HEK293T (cell line): ENCODE measurements at regions not wholly inside any gene's neighbourhood (a gene's known extent, or its start where the extent isn't known, plus 50 kb on each side); places are given as distances from the start of the nearest gene placed in this dataset.

Source experiments
- CTBP1 ChIP-seq: fragments of 450-650 bp; IDR thresholded peaks from 2 replicates; pipeline ENCODE4 v1.6.1; 2016; ENCODE audit warnings: borderline replicate concordance
- FOXA1 ChIP-seq: fragments of 450-650 bp; IDR thresholded peaks from 2 replicates; pipeline ENCODE4 v1.6.1; 2016; ENCODE audit warnings: mild to moderate bottlenecking
- FOXM1 ChIP-seq: fragments of 450-650 bp; IDR thresholded peaks from 2 replicates; pipeline ENCODE4 v1.6.1; 2017; ENCODE audit warnings: mild to moderate bottlenecking, borderline replicate concordance
- HDGF ChIP-seq: fragments of 450-650 bp; IDR thresholded peaks from 2 replicates; pipeline ENCODE4 v1.6.1; 2017; ENCODE audit warnings: antibody characterized with exemption, borderline replicate concordance
- NFRKB ChIP-seq: fragments of 450-650 bp; IDR thresholded peaks from 2 replicates; pipeline ENCODE4 v1.6.1; 2016; ENCODE audit warnings: mild to moderate bottlenecking, moderate library complexity
- PKNOX1 ChIP-seq: fragments of 450-650 bp; IDR thresholded peaks from 2 replicates; pipeline ENCODE4 v1.6.1; 2016
- SP1 ChIP-seq: fragments of 450-650 bp; IDR thresholded peaks from 2 replicates; pipeline ENCODE4 v1.6.1; 2017

GRCh38 chr1:173302890-173303829 lies 96.0 kb upstream of the TNFSF4 start:
- no peak for TF ChIP-seq FOXA1
- TF ChIP-seq NFRKB = no peak
- no peak for TF ChIP-seq SP1
- no peak for TF ChIP-seq FOXM1
- TF ChIP-seq CTBP1 = no peak
- no peak for TF ChIP-seq PKNOX1
- TF ChIP-seq HDGF = no peak
